HT1080 (cell line): ENCODE measurements at regions not wholly inside any gene's neighbourhood (a gene's known extent, or its start where the extent isn't known, plus 50 kb on each side); places are given as distances from the start of the nearest gene placed in this dataset.
A peak's percentile ranks its signal among the peaks of the same experiment; 100 is the strongest.

Source experiments
- DNase-seq: peaks from one replicate; pipeline ENCODE4 v3.0.0-alpha.2; 2015; ENCODE audit warnings: low read depth

GRCh38 chr11:116698080-116698479 lies 74.7 kb downstream of the BUD13 start:
- DNase-seq, result no peak

- no peak for DNase-seq
These were observed 75.1 kb downstream of the BUD13 start for GRCh38 chr11:116697639-116698038.

GRCh38 chr11:116697011-116697410 lies 75.8 kb downstream of the BUD13 start:
- no peak for DNase-seq

- peak; percentile 77 for DNase-seq
These were observed 76.3 kb downstream of the BUD13 start for GRCh38 chr11:116696381-116696941.

GRCh38 chr11:116695657-116696254 lies 77.0 kb downstream of the BUD13 start:
- no peak for DNase-seq

- DNase-seq, result no peak
These were observed 77.8 kb downstream of the BUD13 start for GRCh38 chr11:116694815-116695590.

GRCh38 chr11:116694349-116694725 lies 78.5 kb downstream of the BUD13 start:
- no peak for DNase-seq

GRCh38 chr11:116693593-116694348 lies 79.0 kb downstream of the BUD13 start:
- no peak for DNase-seq

- DNase-seq, result no peak
These were observed 79.7 kb downstream of the BUD13 start for GRCh38 chr11:116693102-116693570.

GRCh38 chr11:116692318-116693101 lies 80.3 kb downstream of the BUD13 start:
- no peak for DNase-seq

- DNase-seq, result peak; percentile 44
These were observed 81.0 kb downstream of the BUD13 start for GRCh38 chr11:116691771-116692177.

- no peak for DNase-seq
These were observed 82.2 kb downstream of the BUD13 start for GRCh38 chr11:116690611-116691010.

- no peak for DNase-seq
These were observed 83.2 kb downstream of the BUD13 start for GRCh38 chr11:116689413-116690127.

- DNase-seq, result no peak
These were observed 84.6 kb downstream of the BUD13 start for GRCh38 chr11:116688202-116688540.

- no peak for DNase-seq
These were observed 85.2 kb downstream of the BUD13 start for GRCh38 chr11:116687458-116688201.

GRCh38 chr11:116686866-116687265 lies 85.9 kb downstream of the BUD13 start:
- no peak for DNase-seq

GRCh38 chr11:116683982-116684381 lies 88.8 kb downstream of the BUD13 start:
- no peak for DNase-seq

GRCh38 chr11:116680349-116681125 lies 92.2 kb downstream of the BUD13 start:
- DNase-seq, result no peak

- no peak for DNase-seq
These were observed 93.9 kb downstream of the BUD13 start for GRCh38 chr11:116678887-116679286.
